CD4-positive, alpha-beta T cell treated with Interleukin-17A for 4 hours (primary cell): ENCODE measurements at regions not wholly inside any gene's neighbourhood (a gene's known extent, or its start where the extent isn't known, plus 50 kb on each side); places are given as distances from the start of the nearest gene placed in this dataset.

Experiments
- DNase-seq: peaks from one replicate; pipeline ENCODE4 v3.0.0-alpha.2; 2020; ENCODE audit warnings: mixed read lengths

GRCh38 chr13:107144432-107144831 is 576.5 kb upstream of the ARGLU1 start:
- no peak for DNase-seq

GRCh38 chr13:107141767-107142166 is 573.8 kb upstream of the ARGLU1 start:
- no peak for DNase-seq

- no peak for DNase-seq
Measured at GRCh38 chr13:107139006-107139405, 571.1 kb upstream of the ARGLU1 start.

GRCh38 chr13:107138486-107138885 is 570.5 kb upstream of the ARGLU1 start:
- DNase-seq = no peak

GRCh38 chr13:107133950-107134349 is 566.0 kb upstream of the ARGLU1 start:
- DNase-seq = no peak

GRCh38 chr13:107130566-107130965 is 562.6 kb upstream of the ARGLU1 start:
- DNase-seq = no peak

- DNase-seq = no peak
Measured at GRCh38 chr13:107124730-107125129, 556.8 kb upstream of the ARGLU1 start.

- no peak for DNase-seq
Measured at GRCh38 chr13:107124129-107124718, 556.3 kb upstream of the ARGLU1 start.

- no peak for DNase-seq
Measured at GRCh38 chr13:107121793-107122192, 553.9 kb upstream of the ARGLU1 start.

- DNase-seq = no peak
Measured at GRCh38 chr13:107119989-107120881, 552.3 kb upstream of the ARGLU1 start.

- DNase-seq = no peak
Measured at GRCh38 chr13:107118506-107118905, 550.6 kb upstream of the ARGLU1 start.

GRCh38 chr13:107117327-107118012 is 549.5 kb upstream of the ARGLU1 start:
- DNase-seq = no peak

GRCh38 chr13:107113387-107113786 is 545.5 kb upstream of the ARGLU1 start:
- DNase-seq = no peak

GRCh38 chr13:107111248-107111647 is 543.3 kb upstream of the ARGLU1 start:
- no peak for DNase-seq

- DNase-seq = no peak
Measured at GRCh38 chr13:107104631-107105030, 536.7 kb upstream of the ARGLU1 start.

- no peak for DNase-seq
Measured at GRCh38 chr13:107102676-107103075, 534.7 kb upstream of the ARGLU1 start.

GRCh38 chr13:107099661-107100060 is 531.7 kb upstream of the ARGLU1 start:
- no peak for DNase-seq

- no peak for DNase-seq
Measured at GRCh38 chr13:107097916-107098315, 530.0 kb upstream of the ARGLU1 start.

GRCh38 chr13:107095876-107096275 is 527.9 kb upstream of the ARGLU1 start:
- no peak for DNase-seq

GRCh38 chr13:107091861-107092260 is 523.9 kb upstream of the ARGLU1 start:
- no peak for DNase-seq

- DNase-seq = no peak
Measured at GRCh38 chr13:107091428-107091827, 523.5 kb upstream of the ARGLU1 start.

- no peak for DNase-seq
Measured at GRCh38 chr13:107088061-107088460, 520.1 kb upstream of the ARGLU1 start.

GRCh38 chr13:107079423-107080049 is 511.6 kb upstream of the ARGLU1 start:
- no peak for DNase-seq
